HTR-8/SVneo (cell line): ENCODE measurements at regions not wholly inside any gene's neighbourhood (a gene's known extent, or its start where the extent isn't known, plus 50 kb on each side); places are given as distances from the start of the nearest gene placed in this dataset.

Experiments used
- DNase-seq: peaks from one replicate; pipeline ENCODE4 v3.0.0; 2011; ENCODE audit warnings: low spot score, mixed read lengths; ENCODE audit not compliant: insufficient read length
- FAIRE-seq: peaks from 2 replicates; lab custom pipeline; 2011; peaks lifted over from hg19 to GRCh38; lab: Jason Lieb, UNC

DNA sequence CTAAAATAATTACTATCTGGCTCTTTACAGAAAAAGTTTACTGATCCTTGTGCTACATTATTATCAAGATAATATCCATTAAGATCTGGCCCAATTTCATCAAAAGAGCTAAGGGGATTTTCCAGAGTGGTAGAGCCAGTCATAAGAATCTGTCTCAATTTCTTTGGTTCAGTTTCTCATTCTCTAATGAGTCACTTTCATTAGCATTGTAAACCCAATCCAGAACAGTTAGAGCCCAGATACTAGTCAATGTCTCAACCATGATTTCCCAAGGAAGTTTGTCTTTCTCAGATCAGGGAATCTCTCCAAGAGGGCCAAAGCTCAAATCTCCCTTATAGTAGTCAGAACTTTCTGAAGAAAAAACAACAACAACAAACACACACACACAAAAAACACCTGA lies 131.1 kb upstream of the PPP2R3A start:
- DNase-seq, result no peak
- FAIRE-seq, result no peak

DNA sequence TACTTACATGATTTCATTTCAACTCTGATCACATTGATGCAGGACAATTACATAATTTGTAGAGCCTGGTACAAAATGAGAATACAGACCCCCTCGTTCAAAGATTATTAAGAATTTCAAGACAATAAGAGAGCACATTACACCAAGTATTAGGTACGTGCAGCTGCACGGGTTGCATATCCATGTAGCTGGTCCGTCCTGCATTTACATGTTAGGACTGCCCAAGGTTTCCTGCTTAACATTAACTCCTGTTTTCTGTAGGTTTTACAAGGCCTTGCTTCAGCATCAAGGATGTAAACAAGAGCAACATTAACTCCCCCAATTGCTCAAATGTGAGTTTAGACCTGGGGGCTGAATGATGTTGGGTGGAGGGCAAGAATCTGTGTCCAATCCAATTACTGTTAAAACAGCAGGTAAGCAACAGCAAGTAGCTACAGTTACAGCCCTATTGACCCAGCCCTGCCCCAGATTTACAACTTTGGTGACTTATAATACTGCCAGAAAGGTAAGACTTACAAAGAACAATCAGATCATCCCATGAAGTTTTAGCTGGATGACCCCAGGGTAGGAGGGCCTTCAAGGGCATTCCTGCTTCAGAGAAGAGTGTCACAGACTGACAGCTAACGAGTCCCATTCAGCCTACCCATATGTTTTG lies 127.4 kb upstream of the PPP2R3A start:
- DNase-seq (no peak), FAIRE-seq (no peak)

DNA sequence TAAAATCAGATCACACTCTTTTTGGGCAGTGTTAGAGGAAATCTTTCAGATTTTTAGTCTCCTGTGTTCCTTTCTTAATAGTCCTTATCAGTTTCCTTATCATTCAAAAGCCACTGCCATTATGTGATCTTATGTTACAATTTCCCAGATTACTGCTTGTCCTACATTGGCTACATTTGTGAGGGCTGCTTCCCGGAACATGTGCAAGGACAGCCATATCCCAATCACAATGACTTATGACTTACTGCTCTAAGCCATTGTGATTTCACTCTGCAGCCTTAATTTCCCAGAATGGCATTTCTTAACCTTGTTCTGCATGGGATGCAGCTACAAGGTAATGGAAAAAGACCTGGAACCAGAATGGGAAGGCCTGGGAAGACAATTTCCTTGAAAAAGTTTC lies 125.1 kb upstream of the PPP2R3A start:
- DNase-seq, result no peak
- no peak for FAIRE-seq

DNA sequence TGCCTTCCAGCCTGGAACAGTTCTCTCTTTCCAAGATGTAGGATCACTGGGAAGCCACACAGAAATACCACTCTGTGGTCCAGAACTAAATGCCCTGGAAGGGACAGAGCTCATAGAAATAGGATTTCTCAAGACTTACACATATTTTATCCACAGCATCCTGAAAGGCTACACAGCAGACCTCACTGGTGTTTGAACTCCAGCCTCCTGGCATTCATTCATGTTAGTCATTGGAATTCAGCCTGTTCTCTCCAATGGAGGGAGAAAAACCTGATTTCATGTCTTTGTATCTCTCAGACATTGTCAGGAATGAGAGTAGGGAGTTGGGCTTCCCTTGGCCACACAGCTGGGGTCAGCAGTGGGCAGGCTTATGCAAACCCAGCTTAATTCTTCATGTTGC lies 121.1 kb upstream of the PPP2R3A start:
- DNase-seq (no peak), FAIRE-seq (no peak)

- DNase-seq, result no peak
- FAIRE-seq, result no peak
These were observed 117.5 kb upstream of the PPP2R3A start for GRCh38 chr3:135848051-135848450.

GRCh38 chr3:135849827-135850226 lies 115.7 kb upstream of the PPP2R3A start:
- no peak for FAIRE-seq
- no peak for DNase-seq

GRCh38 chr3:135851201-135852081 lies 114.1 kb upstream of the PPP2R3A start:
- DNase-seq (no peak), FAIRE-seq (no peak)

DNA sequence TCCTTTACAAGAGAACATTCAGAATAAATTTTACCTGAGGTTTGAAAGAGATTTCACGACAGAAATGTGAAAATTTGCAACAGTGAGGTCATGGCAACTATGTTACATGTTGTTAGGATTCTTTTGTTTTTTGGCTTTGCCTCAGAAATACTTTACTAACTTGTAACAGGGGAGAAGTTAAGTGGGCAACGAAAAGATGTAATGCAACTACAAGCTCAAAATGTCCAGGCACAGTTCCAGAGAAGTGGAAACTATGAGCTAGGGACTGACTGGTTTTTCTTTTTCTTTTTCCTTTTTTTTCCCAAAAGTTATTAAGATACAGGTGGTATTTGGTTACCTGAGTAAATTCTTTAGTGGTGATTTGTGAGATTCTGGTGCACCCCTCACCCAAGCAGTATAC lies 111.5 kb upstream of the PPP2R3A start:
- FAIRE-seq (no peak), DNase-seq (no peak)

- DNase-seq, result no peak
- FAIRE-seq, result no peak
These were observed 104.8 kb upstream of the PPP2R3A start for GRCh38 chr3:135860761-135861160.

GRCh38 chr3:135862361-135862760 lies 103.2 kb upstream of the PPP2R3A start:
- FAIRE-seq (no peak), DNase-seq (no peak)

- no peak for DNase-seq
- FAIRE-seq, result no peak
These were observed 101.5 kb upstream of the PPP2R3A start for GRCh38 chr3:135864060-135864459.

GRCh38 chr3:135865085-135865484 lies 100.4 kb upstream of the PPP2R3A start:
- DNase-seq (no peak), FAIRE-seq (no peak)

GRCh38 chr3:135865553-135865952 lies 100.0 kb upstream of the PPP2R3A start:
- DNase-seq, result no peak
- FAIRE-seq, result no peak

DNA sequence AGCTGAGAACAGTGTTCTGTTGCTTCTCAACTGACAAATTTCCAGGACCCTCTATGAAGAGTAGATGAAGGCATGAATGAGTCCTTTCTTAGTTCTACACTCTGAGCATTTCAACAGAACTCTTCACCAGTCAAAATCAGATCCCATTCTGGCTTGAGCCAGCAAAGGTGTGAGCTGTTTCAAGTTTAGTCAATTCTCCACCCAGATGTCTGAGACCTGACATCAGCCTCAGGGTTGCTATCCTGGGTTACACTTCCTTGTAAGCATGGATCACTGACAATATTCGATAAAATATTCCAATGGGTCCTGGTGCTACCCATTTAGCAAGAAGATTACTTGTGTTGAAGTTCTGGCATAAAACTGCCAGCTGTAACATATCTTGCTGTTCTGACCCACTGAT lies 97.6 kb upstream of the PPP2R3A start:
- DNase-seq, result no peak
- FAIRE-seq, result no peak

- no peak for DNase-seq
- FAIRE-seq, result no peak
These were observed 96.7 kb upstream of the PPP2R3A start for GRCh38 chr3:135868801-135869200.

DNA sequence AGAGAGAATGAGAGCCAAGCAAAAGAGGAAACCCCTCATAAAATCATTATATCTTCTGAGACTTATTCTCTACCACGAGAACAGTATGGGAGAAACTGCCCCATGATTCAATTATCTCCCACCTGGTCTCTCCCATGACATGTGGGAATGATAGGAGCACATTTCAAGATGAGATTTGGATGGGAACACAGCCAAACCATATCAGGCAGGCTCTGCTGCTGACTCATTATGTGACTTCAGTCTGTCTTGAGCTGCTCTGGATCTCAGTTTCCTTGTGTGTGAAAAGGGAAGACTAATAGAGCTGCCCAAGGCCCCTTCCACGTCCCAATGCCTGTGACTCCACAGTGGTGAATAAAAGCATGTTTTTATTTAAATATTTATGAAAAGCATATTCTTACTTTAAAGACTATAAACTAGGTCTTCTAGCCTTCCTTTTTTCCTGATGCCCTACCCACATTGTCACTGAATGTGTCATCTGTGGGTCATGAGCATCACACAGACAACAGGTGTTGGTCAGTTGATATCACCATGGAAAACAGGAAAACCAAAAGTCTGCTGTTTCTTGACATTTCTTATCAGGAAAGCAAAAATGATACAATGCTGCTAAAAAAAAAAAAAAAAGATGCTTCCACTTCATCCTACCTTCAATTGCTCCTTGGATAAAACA lies 96.0 kb upstream of the PPP2R3A start:
- FAIRE-seq, result no peak
- no peak for DNase-seq

DNA sequence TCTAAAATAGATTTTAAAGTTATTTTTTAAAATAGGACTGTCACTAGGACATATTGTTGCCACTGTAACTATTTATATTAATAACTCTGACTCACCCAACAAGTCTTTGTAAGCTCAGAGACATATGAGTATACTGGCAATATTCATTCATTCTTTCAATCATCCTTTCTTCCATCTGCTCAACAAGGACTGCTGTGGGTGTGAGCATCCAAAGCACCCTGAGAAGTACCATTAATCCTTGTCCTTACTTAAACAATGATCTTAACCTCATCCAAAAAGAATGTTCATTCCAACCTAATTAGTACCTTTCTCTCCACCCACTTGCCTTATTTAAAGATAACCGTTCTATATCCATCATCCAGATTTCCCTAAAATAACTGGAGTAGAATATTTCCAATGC lies 94.2 kb upstream of the PPP2R3A start:
- FAIRE-seq (no peak), DNase-seq (no peak)

GRCh38 chr3:135874035-135874434 lies 91.5 kb upstream of the PPP2R3A start:
- FAIRE-seq (no peak), DNase-seq (no peak)

DNA sequence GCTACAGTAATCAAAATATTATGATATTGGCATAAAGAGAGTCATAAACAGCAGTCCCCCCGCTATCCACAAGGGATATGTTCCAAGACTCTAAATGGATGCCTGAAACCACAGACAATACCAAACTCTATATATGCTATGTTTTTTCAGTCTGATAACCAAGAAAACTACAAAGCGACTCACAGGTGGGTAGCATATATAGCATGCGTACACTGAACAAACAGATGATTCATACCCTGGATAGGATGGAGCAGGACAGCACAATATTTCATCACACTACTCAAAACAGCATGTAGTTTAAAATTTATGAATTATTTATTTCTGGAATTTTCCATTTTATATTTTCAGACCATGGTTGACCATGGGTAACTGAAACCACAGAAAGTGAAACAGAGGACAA lies 87.0 kb upstream of the PPP2R3A start:
- FAIRE-seq, result no peak
- no peak for DNase-seq

DNA sequence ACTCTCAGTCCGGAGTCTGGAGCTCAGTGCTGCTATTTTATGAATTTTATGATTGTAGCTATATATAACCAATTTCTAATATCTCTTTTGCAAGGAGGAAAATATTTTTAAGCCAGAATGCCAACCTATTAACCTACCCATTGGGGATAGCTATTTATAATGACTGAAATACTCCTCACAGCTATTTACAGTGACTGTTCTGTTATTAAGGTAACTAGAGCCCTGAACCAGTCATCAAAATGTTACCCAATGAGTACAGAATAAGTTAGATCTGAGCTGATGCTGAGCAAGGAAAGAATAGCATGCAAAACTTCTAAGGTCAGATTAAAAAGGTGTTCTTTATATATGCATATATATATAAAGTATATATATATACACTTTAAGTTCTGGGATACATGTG lies 79.6 kb upstream of the PPP2R3A start:
- DNase-seq (no peak), FAIRE-seq (no peak)

DNA sequence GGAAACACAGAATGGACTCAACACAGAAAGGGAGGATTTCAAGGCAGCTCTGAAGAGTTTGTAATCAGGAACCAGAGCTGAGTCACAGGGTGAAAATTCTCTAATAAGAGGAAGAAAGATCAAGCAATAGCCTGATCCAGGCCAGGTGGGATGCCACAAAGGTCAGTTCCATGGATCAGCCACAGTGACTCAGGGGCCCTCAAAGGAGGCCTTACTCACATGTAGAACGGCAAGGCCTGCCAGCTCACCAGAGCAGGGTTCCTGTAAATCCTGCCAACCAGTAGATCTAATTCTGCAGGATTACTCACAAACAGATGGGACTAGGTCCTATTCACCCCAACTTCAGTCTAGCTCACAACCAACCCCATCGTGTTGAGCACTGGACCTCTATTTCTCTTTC lies 78.3 kb upstream of the PPP2R3A start:
- FAIRE-seq, result no peak
- DNase-seq, result no peak
